ENCODE measurements at regions not wholly inside any gene's neighbourhood (a gene's known extent, or its start where the extent isn't known, plus 50 kb on each side); places are given as distances from the start of the nearest gene placed in this dataset.
A peak's percentile ranks its signal among the peaks of the same experiment; 100 is the strongest.

DNA sequence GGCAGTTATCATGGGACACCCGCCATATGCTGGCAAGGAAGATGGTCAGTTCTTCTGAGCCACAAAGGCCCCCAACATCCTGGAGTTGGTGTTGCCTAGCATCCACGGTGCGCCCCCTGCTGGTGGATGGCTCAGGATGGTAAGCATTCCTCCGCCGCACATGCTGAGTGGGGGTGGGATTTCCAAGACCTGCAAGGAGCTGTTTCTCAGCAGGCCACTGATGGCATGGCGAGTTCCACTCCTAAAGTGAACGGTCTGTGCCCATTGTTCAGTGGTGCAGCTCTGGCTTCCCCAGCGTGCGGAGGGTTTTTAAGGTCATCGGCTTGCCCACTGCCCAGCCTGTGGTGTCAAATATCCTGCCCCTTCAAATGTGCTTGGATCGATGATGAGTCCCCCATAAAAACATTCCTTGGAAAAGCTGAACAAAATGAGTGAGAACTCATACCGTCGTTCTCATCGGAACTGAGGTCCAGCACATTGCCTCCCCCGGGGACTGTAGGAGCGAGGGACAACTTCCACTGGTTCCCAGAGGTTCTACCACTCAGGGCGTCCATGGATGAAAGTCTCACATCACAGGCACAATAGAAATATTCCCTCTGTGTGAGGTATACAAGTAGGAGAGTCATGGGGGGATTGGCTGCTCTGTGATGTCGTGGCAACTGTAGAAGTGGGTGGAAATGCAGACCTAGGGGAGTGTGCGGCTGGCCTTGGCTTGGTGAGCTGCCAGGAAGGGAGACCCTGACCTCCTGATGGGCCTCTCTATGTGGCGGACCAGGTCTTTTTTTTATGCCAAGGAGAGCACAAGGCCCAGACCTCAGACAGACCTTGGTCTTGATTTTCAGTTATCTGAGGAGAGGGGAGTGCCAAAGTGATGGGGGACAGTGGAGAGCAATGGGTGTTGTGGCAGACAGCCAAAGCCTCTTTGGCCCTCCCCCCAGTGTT lies 102.0 kb downstream of the SNRPN start:
- POLR2A ChIA-PET = no interaction called here
- Histone ChIP-seq H3K9me3 (ENCODE audit: control insufficient read depth in 2 of 3, low read length in 3 of 3) (peaks cover 36 to 100% (median 94%) of the 10 kb centered on the region in 3 experiments), H3K27ac (ENCODE audit: low read depth, low read length) (no peak overlapping the region), H3K27me3 (ENCODE audit: control insufficient read depth in 2 of 2, insufficient read depth in 2 of 2, low read length in 2 of 2) (no peaks in the 10 kb centered on the region), H3K4me1 (ENCODE audit: control insufficient read depth in 2 of 2, insufficient read depth in 2 of 2, low read length in 2 of 2) (no peaks in the 10 kb centered on the region), H3K36me3 (ENCODE audit: control insufficient read depth in 2 of 3, insufficient read depth in 3 of 3, low read length in 3 of 3) (peaks cover 7 to 100% (median 20%) of the 10 kb centered on the region in 3 experiments), H3K4me3 (ENCODE audit: low read length) (no peak overlapping the region)
- H3K36me3 Mint-ChIP-seq = peaks cover 55 to 99% (median 96%) of the 10 kb centered on the region in 5 donors
- no peak overlapping the region for H3K4me3 Mint-ChIP-seq
- DNase-seq (no peak), ATAC-seq (no peak)
- no peaks in the 10 kb centered on the region for H3K27me3 Mint-ChIP-seq
- intact Hi-C loops (cut with micrococcal nuclease) = no loop called here
- peaks cover 6 to 100% (median 97%) of the 10 kb centered on the region in 11 donors for H3K9me3 Mint-ChIP-seq
- H3K4me1 Mint-ChIP-seq = no peaks in the 10 kb centered on the region
- CTCF ChIA-PET = no interaction called here
- H3K27ac Mint-ChIP-seq = no peak overlapping the region

DNA sequence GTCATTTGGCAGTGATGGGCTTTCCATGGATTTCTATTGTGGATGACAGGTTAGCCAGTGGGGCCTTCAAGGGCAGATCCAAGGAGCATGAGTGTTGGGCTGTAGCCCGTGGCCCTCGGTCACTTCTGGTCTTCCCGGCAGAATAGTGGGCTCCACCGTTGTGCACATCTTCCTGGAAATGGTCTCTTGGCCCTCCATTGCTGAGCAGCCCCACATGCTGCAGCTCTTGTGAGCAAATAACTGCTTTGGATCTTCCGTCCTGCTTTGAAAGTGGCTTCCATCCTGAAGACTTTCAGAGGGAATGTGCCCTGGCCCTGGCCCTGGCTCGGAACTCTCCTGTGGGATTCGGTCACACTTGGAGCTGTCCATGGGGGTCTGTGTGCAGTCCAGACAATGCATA lies 102.8 kb downstream of the SNRPN start:
- H3K4me3 ChIP-seq (ENCODE audit: low read length) = no peak overlapping the region
- intact Hi-C loops (cut with micrococcal nuclease) = no loop called here

GRCh38 chr15:25058080-25058785 lies 103.4 kb downstream of the SNRPN start:
- H3K36me3 Mint-ChIP-seq = peaks cover 53 to 100% (median 97%) of the 10 kb centered on the region in 5 donors
- H3K9me3 Mint-ChIP-seq = peaks cover 7 to 100% (median 97%) of the 10 kb centered on the region in 11 donors
- Histone ChIP-seq H3K4me1 (ENCODE audit: control insufficient read depth in 2 of 2, insufficient read depth in 2 of 2, low read length in 2 of 2) (no peaks in the 10 kb centered on the region), H3K27ac (ENCODE audit: low read depth, low read length) (no peak overlapping the region), H3K27me3 (ENCODE audit: control insufficient read depth in 2 of 2, insufficient read depth in 2 of 2, low read length in 2 of 2) (no peaks in the 10 kb centered on the region), H3K4me3 (ENCODE audit: low read length) (no peak overlapping the region), H3K36me3 (ENCODE audit: control insufficient read depth in 2 of 3, insufficient read depth in 3 of 3, low read length in 3 of 3) (peaks cover 20 to 100% (median 27%) of the 10 kb centered on the region in 3 experiments), H3K9me3 (ENCODE audit: control insufficient read depth in 2 of 3, low read length in 3 of 3) (peaks cover 37 to 100% (median 89%) of the 10 kb centered on the region in 3 experiments)
- H3K27ac Mint-ChIP-seq = peak overlapping the region in 2 of 9 donors; percentile 3 to 73
- DNase-seq (no peak), ATAC-seq (no peak)
- intact Hi-C loops (cut with micrococcal nuclease) = no loop called here
- H3K4me1 Mint-ChIP-seq = no peaks in the 10 kb centered on the region
- ChIA-PET POLR2A (interaction anchor here (0.6 kb wide), 1 partner anchor 8 kb away, joined by 3 read pairs; no protein-coding TSS in a partner anchor), CTCF (no interaction called here)
- H3K4me3 Mint-ChIP-seq = peak overlapping the region in 1 of 10 donors; percentile 7
- H3K27me3 Mint-ChIP-seq = no peaks in the 10 kb centered on the region

More for the DNA sequence above, 102.8 kb downstream of the SNRPN start:
- no peaks in the 10 kb centered on the region for H3K4me1 Mint-ChIP-seq
- H3K27me3 Mint-ChIP-seq = no peaks in the 10 kb centered on the region
- no peaks in the 10 kb centered on the region for H3K4me1 ChIP-seq (ENCODE audit: control insufficient read depth in 2 of 2, insufficient read depth in 2 of 2, low read length in 2 of 2)
- ATAC-seq (no peak), DNase-seq (no peak)
- peaks cover 35 to 100% (median 89%) of the 10 kb centered on the region in 3 experiments for H3K9me3 ChIP-seq (ENCODE audit: control insufficient read depth in 2 of 3, low read length in 3 of 3)
- H3K36me3 Mint-ChIP-seq = peaks cover 51 to 100% (median 96%) of the 10 kb centered on the region in 5 donors
- no peak overlapping the region for H3K4me3 Mint-ChIP-seq
- no peaks in the 10 kb centered on the region for H3K27me3 ChIP-seq (ENCODE audit: control insufficient read depth in 2 of 2, insufficient read depth in 2 of 2, low read length in 2 of 2)
- H3K36me3 ChIP-seq (ENCODE audit: control insufficient read depth in 2 of 3, insufficient read depth in 3 of 3, low read length in 3 of 3) = peaks cover 15 to 100% (median 24%) of the 10 kb centered on the region in 3 experiments
- POLR2A ChIA-PET = interaction anchor here (0.6 kb wide), 1 partner anchor 8 kb away, joined by 3 read pairs; no protein-coding TSS in a partner anchor
- no peak overlapping the region for H3K27ac ChIP-seq (ENCODE audit: low read depth, low read length)
- peaks cover 6 to 100% (median 97%) of the 10 kb centered on the region in 11 donors for H3K9me3 Mint-ChIP-seq
- CTCF ChIA-PET = no interaction called here
- no peak overlapping the region for H3K27ac Mint-ChIP-seq

DNA sequence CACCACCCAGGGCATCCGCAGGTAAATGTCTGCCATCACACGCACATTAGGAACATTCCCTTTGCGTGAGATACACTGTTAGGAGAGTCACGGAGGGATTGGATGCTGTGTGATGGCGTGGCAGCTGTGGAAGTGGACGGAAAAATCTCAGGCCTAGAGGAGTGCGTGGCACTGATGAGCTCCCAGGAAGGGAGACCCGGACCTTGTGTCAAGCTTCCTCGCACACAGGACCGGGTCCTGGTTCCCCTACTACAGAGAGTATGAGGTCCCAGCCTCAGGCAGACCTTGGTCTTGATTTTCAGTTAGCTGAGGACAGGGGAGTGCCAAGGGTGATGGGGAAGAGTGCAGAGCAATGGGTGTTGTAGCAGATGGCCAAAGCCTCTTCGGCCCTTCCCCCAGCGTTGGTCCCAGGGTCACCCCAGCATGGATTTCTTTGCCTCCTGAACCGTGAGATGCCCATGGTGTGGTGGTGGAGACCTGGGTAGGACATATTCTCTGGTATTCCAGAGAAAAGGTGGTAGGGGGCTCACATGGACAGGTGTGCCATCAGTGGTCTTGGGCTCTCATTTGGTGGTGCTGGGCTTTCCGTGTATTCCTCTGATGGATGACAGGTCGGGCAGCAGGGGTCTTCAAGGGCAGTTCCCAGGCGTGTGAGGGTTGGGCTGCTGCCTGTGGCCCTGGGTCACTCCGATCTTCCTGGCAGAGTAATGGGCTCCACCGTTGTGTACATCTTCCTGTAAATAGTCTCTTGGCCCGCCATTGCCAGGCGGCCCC lies 105.1 kb downstream of the SNRPN start:
- Mint-ChIP-seq H3K9me3 (peaks cover 19 to 100% (median 97%) of the 10 kb centered on the region in 11 donors), H3K4me3 (peak overlapping the region in 1 of 10 donors; percentile 35)
- POLR2A ChIA-PET = no interaction called here

DNA sequence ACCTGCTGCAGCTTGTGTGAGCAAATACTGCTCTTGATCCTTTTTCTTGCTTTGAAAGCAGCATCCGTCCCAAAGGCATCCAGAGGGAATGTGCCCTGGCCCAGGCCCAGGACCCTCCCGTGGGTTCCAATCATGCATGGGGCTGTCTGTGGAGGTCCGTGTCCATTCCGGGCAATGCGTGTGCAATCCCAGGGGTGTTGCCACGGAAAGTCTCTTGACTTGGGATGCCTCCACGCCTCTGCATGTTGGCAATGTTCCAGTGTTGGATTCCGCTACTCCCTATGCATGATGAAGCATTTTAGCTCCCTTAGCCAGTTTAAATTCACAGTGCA lies 105.7 kb downstream of the SNRPN start:
- CTCF ChIA-PET = no interaction called here
- Histone ChIP-seq H3K27ac (ENCODE audit: low read depth, low read length) (no peak overlapping the region), H3K27me3 (ENCODE audit: control insufficient read depth in 2 of 2, insufficient read depth in 2 of 2, low read length in 2 of 2) (no peaks in the 10 kb centered on the region), H3K4me3 (ENCODE audit: low read length) (peak overlapping the region; percentile 21), H3K9me3 (ENCODE audit: control insufficient read depth in 2 of 3, low read length in 3 of 3) (peaks cover 42 to 100% (median 85%) of the 10 kb centered on the region in 3 experiments), H3K36me3 (ENCODE audit: control insufficient read depth in 2 of 3, insufficient read depth in 3 of 3, low read length in 3 of 3) (peaks cover 20 to 100% (median 47%) of the 10 kb centered on the region in 3 experiments), H3K4me1 (ENCODE audit: control insufficient read depth in 2 of 2, insufficient read depth in 2 of 2, low read length in 2 of 2) (no peaks in the 10 kb centered on the region)
- no peak overlapping the region for H3K27ac Mint-ChIP-seq
- H3K27me3 Mint-ChIP-seq = no peaks in the 10 kb centered on the region
- H3K36me3 Mint-ChIP-seq = peaks cover 65 to 100% (median 97%) of the 10 kb centered on the region in 5 donors
- DNase-seq (no peak), ATAC-seq (no peak)
- H3K9me3 Mint-ChIP-seq = peaks cover 19 to 100% (median 96%) of the 10 kb centered on the region in 11 donors
- no peaks in the 10 kb centered on the region for H3K4me1 Mint-ChIP-seq
- POLR2A ChIA-PET = no interaction called here
- intact Hi-C loops (cut with micrococcal nuclease) = no loop called here
- no peak overlapping the region for H3K4me3 Mint-ChIP-seq

More for the DNA sequence above, 105.1 kb downstream of the SNRPN start:
- no peak for ATAC-seq
- Histone ChIP-seq H3K27ac (ENCODE audit: low read depth, low read length) (no peak overlapping the region), H3K36me3 (ENCODE audit: control insufficient read depth in 2 of 3, insufficient read depth in 3 of 3, low read length in 3 of 3) (peaks cover 20 to 100% (median 42%) of the 10 kb centered on the region in 3 experiments), H3K9me3 (ENCODE audit: control insufficient read depth in 2 of 3, low read length in 3 of 3) (peaks cover 44 to 100% (median 88%) of the 10 kb centered on the region in 3 experiments), H3K27me3 (ENCODE audit: control insufficient read depth in 2 of 2, insufficient read depth in 2 of 2, low read length in 2 of 2) (no peaks in the 10 kb centered on the region), H3K4me3 (ENCODE audit: low read length) (no peak overlapping the region), H3K4me1 (ENCODE audit: control insufficient read depth in 2 of 2, insufficient read depth in 2 of 2, low read length in 2 of 2) (no peaks in the 10 kb centered on the region)
- Mint-ChIP-seq H3K27ac (no peak overlapping the region), H3K27me3 (no peaks in the 10 kb centered on the region), H3K4me1 (no peaks in the 10 kb centered on the region), H3K36me3 (peaks cover 65 to 100% (median 97%) of the 10 kb centered on the region in 5 donors)
- intact Hi-C loops (cut with micrococcal nuclease) = no loop called here
- DNase-seq = no peak
- CTCF ChIA-PET = no interaction called here

DNA sequence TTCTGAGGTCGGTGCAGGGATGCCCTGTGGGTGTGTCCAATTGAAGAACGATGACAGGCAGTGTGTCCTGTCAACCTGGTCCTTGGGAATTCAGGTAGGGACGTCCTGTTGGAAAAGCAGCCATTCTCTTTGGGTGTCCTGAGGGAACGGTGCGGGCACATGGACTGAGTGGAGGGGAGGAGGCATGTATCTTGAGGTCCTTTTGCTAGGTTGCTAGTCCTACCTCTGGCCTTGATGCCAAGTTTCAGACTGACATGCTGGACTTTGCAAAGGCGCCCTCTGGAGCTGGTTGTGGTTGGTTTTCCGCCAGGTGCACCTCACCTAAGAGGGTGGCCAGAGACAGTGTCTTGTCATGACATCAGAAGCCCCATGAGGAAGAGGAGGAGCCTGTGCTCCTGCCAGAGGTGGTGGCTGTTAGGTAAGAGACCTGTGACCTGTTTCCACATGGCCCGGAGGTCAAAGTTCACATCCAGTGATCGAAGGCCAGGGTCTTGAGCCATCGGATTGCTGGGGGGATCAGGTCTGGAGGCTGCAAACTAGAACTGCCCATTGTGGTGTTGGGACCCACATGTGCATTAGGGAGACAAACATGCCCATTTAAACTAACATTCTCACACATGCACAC lies 106.3 kb downstream of the SNRPN start:
- ChIA-PET CTCF (no interaction called here), POLR2A (no interaction called here)
- no peaks in the 10 kb centered on the region for H3K27me3 Mint-ChIP-seq
- H3K36me3 Mint-ChIP-seq = peaks cover 67 to 100% (median 97%) of the 10 kb centered on the region in 5 donors
- no peaks in the 10 kb centered on the region for H3K4me1 Mint-ChIP-seq
- no peak overlapping the region for H3K27ac Mint-ChIP-seq
- peaks cover 19 to 100% (median 96%) of the 10 kb centered on the region in 11 donors for H3K9me3 Mint-ChIP-seq
- H3K9me3 ChIP-seq (ENCODE audit: control insufficient read depth in 2 of 3, low read length in 3 of 3) = peaks cover 36 to 100% (median 80%) of the 10 kb centered on the region in 3 experiments
- H3K4me3 ChIP-seq (ENCODE audit: low read length) = no peak overlapping the region
- no peak overlapping the region for H3K27ac ChIP-seq (ENCODE audit: low read depth, low read length)
- no peak for DNase-seq
- no peak for ATAC-seq
- H3K4me1 ChIP-seq (ENCODE audit: control insufficient read depth in 2 of 2, insufficient read depth in 2 of 2, low read length in 2 of 2) = no peaks in the 10 kb centered on the region
- H3K27me3 ChIP-seq (ENCODE audit: control insufficient read depth in 2 of 2, insufficient read depth in 2 of 2, low read length in 2 of 2) = no peaks in the 10 kb centered on the region
- intact Hi-C loops (cut with micrococcal nuclease) = no loop called here
- H3K36me3 ChIP-seq (ENCODE audit: control insufficient read depth in 2 of 3, insufficient read depth in 3 of 3, low read length in 3 of 3) = peaks cover 20 to 100% (median 51%) of the 10 kb centered on the region in 3 experiments
- H3K4me3 Mint-ChIP-seq = no peak overlapping the region

Data from naive thymus-derived CD4-positive, alpha-beta T cell (primary cell).